ENCODE measurements at regions not wholly inside any gene's neighbourhood (a gene's known extent, or its start where the extent isn't known, plus 50 kb on each side); places are given as distances from the start of the nearest gene placed in this dataset.

- no peaks in the 10 kb centered on the region for H3K36me3 Mint-ChIP-seq
- H3K27me3 Mint-ChIP-seq, result no peaks in the 10 kb centered on the region
- DNase-seq (no peak), ATAC-seq (no peak)
- no peaks in the 10 kb centered on the region for H3K4me1 Mint-ChIP-seq
- H3K9me3 Mint-ChIP-seq (ENCODE audit: low read depth), result no peaks in the 10 kb centered on the region
- no peak overlapping the region for H3K4me3 Mint-ChIP-seq
- CTCF ChIA-PET, result no interaction called here
- H3K27ac Mint-ChIP-seq, result no peak overlapping the region
These were observed 55.2 kb upstream of the UGP2 start for GRCh38 chr2:63786471-63786870.

- no peak overlapping the region for H3K4me3 Mint-ChIP-seq
- H3K4me1 Mint-ChIP-seq, result peaks cover 5% of the 10 kb centered on the region
- no peak overlapping the region for H3K27ac Mint-ChIP-seq
- no peaks in the 10 kb centered on the region for H3K9me3 Mint-ChIP-seq (ENCODE audit: low read depth)
- DNase-seq (no peak), ATAC-seq (no peak)
- H3K27me3 Mint-ChIP-seq, result no peaks in the 10 kb centered on the region
- no peaks in the 10 kb centered on the region for H3K36me3 Mint-ChIP-seq
- CTCF ChIA-PET, result no interaction called here
These were observed 53.6 kb upstream of the UGP2 start for GRCh38 chr2:63788071-63788470.

GRCh38 chr2:63789338-63790020 is 52.2 kb upstream of the UGP2 start:
- Mint-ChIP-seq H3K9me3 (ENCODE audit: low read depth) (no peaks in the 10 kb centered on the region), H3K4me3 (no peak overlapping the region), H3K36me3 (no peaks in the 10 kb centered on the region), H3K4me1 (peaks cover 5% of the 10 kb centered on the region), H3K27me3 (no peaks in the 10 kb centered on the region), H3K27ac (no peak overlapping the region)
- ATAC-seq (no peak), DNase-seq (no peak)
- CTCF ChIA-PET, result no interaction called here

GRCh38 chr2:63790491-63790890 is 51.2 kb upstream of the UGP2 start:
- H3K4me1 Mint-ChIP-seq, result peaks cover 5% of the 10 kb centered on the region
- H3K4me3 Mint-ChIP-seq, result no peak overlapping the region
- ATAC-seq (no peak), DNase-seq (no peak)
- H3K9me3 Mint-ChIP-seq (ENCODE audit: low read depth), result peaks cover 2% of the 10 kb centered on the region
- no peaks in the 10 kb centered on the region for H3K36me3 Mint-ChIP-seq
- no peaks in the 10 kb centered on the region for H3K27me3 Mint-ChIP-seq
- no peak overlapping the region for H3K27ac Mint-ChIP-seq
- CTCF ChIA-PET, result no interaction called here

- CTCF ChIA-PET, result interaction anchor here (1.2 kb wide), 1 partner anchor 17 kb away, joined by 3 read pairs; no protein-coding TSS in a partner anchor
- ATAC-seq (no peak), DNase-seq (no peak)
- Mint-ChIP-seq H3K36me3 (no peaks in the 10 kb centered on the region), H3K27me3 (no peaks in the 10 kb centered on the region), H3K4me1 (peaks cover 5% of the 10 kb centered on the region), H3K4me3 (no peak overlapping the region), H3K9me3 (ENCODE audit: low read depth) (peaks cover 2% of the 10 kb centered on the region), H3K27ac (no peak overlapping the region)
These were observed 50.8 kb upstream of the UGP2 start for GRCh38 chr2:63790906-63791305.

GRCh38 chr2:63791387-63791786 is 50.3 kb upstream of the UGP2 start:
- CTCF ChIA-PET, result interaction anchor here (1.2 kb wide), 1 partner anchor 17 kb away, joined by 3 read pairs; no protein-coding TSS in a partner anchor
- DNase-seq, result no peak
- peaks cover 5% of the 10 kb centered on the region for H3K4me1 Mint-ChIP-seq
- no peak for ATAC-seq
- peaks cover 2% of the 10 kb centered on the region for H3K9me3 Mint-ChIP-seq (ENCODE audit: low read depth)
- no peaks in the 10 kb centered on the region for H3K27me3 Mint-ChIP-seq
- no peak overlapping the region for H3K4me3 Mint-ChIP-seq
- H3K27ac Mint-ChIP-seq, result no peak overlapping the region
- no peaks in the 10 kb centered on the region for H3K36me3 Mint-ChIP-seq
